ENCODE measurements at regions not wholly inside any gene's neighbourhood (a gene's known extent, or its start where the extent isn't known, plus 50 kb on each side); places are given as distances from the start of the nearest gene placed in this dataset.

GRCh38 chr13:74320282-74320681 is 186.1 kb upstream of the KLF12 start:
- POLR2A ChIA-PET: no interaction called here
- in situ Hi-C loops (cut with HindIII; ENCODE audit: low pct_unique_long_range_greater_than_20kb, low sequenced_read_pairs): no loop called here

DNA sequence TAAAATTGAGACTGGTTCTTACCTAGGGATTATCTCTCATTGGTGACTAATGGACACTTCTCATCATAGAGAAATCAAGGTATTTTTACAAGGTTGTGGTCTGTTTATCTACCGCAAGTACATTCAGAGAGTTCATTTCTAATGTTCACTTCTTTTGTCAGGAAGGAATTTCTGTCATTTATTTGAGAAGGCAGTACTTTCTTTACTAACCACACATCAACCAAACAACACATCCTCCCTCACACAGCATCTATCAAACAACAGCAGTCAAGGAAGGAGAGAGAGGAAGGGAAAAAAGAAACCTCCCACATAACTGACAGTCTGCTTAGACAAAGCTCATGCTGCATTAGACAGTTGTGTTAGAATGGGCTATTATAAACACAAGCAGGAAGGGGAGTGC is 182.3 kb upstream of the KLF12 start:
- intact Hi-C loops (cut with micrococcal nuclease; ENCODE audit: unreplicated experiment): no loop called here
- no peaks in the 10 kb centered on the region for H3K4me1 ChIP-seq (ENCODE audit: control insufficient read depth, insufficient read depth, low read length)
- H3K27me3 ChIP-seq (ENCODE audit: control insufficient read depth, insufficient read depth, low read length): no peaks in the 10 kb centered on the region
- DNase-seq (ENCODE audit: low read depth, low spot score) (no peak), ATAC-seq (no peak)
- H3K27ac ChIP-seq (ENCODE audit: low read length): no peak overlapping the region
- no peaks in the 10 kb centered on the region for H3K36me3 ChIP-seq (ENCODE audit: control insufficient read depth, insufficient read depth, low read length)
- TF ChIP-seq, protein P1, sequence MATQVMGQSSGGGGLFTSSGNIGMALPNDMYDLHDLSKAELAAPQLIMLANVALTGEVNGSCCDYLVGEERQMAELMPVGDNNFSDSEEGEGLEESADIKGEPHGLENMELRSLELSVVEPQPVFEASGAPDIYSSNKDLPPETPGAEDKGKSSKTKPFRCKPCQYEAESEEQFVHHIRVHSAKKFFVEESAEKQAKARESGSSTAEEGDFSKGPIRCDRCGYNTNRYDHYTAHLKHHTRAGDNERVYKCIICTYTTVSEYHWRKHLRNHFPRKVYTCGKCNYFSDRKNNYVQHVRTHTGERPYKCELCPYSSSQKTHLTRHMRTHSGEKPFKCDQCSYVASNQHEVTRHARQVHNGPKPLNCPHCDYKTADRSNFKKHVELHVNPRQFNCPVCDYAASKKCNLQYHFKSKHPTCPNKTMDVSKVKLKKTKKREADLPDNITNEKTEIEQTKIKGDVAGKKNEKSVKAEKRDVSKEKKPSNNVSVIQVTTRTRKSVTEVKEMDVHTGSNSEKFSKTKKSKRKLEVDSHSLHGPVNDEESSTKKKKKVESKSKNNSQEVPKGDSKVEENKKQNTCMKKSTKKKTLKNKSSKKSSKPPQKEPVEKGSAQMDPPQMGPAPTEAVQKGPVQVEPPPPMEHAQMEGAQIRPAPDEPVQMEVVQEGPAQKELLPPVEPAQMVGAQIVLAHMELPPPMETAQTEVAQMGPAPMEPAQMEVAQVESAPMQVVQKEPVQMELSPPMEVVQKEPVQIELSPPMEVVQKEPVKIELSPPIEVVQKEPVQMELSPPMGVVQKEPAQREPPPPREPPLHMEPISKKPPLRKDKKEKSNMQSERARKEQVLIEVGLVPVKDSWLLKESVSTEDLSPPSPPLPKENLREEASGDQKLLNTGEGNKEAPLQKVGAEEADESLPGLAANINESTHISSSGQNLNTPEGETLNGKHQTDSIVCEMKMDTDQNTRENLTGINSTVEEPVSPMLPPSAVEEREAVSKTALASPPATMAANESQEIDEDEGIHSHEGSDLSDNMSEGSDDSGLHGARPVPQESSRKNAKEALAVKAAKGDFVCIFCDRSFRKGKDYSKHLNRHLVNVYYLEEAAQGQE (IDR thresholded peaks at IDR 0.05; ENCODE audit: insufficient read depth in 1 of 2, low read depth in 2 of 2, low read length in 1 of 2): no peak
- TF ChIP-seq, protein P2, sequence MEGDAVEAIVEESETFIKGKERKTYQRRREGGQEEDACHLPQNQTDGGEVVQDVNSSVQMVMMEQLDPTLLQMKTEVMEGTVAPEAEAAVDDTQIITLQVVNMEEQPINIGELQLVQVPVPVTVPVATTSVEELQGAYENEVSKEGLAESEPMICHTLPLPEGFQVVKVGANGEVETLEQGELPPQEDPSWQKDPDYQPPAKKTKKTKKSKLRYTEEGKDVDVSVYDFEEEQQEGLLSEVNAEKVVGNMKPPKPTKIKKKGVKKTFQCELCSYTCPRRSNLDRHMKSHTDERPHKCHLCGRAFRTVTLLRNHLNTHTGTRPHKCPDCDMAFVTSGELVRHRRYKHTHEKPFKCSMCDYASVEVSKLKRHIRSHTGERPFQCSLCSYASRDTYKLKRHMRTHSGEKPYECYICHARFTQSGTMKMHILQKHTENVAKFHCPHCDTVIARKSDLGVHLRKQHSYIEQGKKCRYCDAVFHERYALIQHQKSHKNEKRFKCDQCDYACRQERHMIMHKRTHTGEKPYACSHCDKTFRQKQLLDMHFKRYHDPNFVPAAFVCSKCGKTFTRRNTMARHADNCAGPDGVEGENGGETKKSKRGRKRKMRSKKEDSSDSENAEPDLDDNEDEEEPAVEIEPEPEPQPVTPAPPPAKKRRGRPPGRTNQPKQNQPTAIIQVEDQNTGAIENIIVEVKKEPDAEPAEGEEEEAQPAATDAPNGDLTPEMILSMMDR (IDR thresholded peaks at IDR 0.05): no peak
- TF ChIP-seq SIN3A (IDR thresholded peaks at IDR 0.05; ENCODE audit: borderline replicate concordance, insufficient read depth, low read depth, low read length) (no peak), TCF7L2 (IDR thresholded peaks at IDR 0.05; ENCODE audit: low read depth, low read length) (no peak), POLR2AphosphoS5 (IDR thresholded peaks at IDR 0.05; ENCODE audit: low read depth, low read length) (no peak)
- ChIA-PET CTCF (no interaction called here), POLR2A (no interaction called here)
- in situ Hi-C loops (cut with HindIII; ENCODE audit: low pct_unique_long_range_greater_than_20kb, low sequenced_read_pairs): no loop called here
- H3K9me3 ChIP-seq (ENCODE audit: control insufficient read depth, insufficient read depth, low read depth, low read length): no peaks in the 10 kb centered on the region
- no TSS peak for BruUV-seq (replicated peaks)
- H3K4me3 ChIP-seq (ENCODE audit: low read depth in 2 of 2, low read length in 2 of 2): no peak overlapping the region

More at GRCh38 chr13:74320282-74320681, 186.1 kb upstream of the KLF12 start:
- intact Hi-C loops (cut with micrococcal nuclease; ENCODE audit: unreplicated experiment): no loop called here
- H3K27ac ChIP-seq (ENCODE audit: low read length): no peak overlapping the region
- no peaks in the 10 kb centered on the region for H3K4me1 ChIP-seq (ENCODE audit: control insufficient read depth, insufficient read depth, low read length)
- BruUV-seq (replicated peaks): no TSS peak
- H3K27me3 ChIP-seq (ENCODE audit: control insufficient read depth, insufficient read depth, low read length): no peaks in the 10 kb centered on the region
- H3K36me3 ChIP-seq (ENCODE audit: control insufficient read depth, insufficient read depth, low read length): no peaks in the 10 kb centered on the region
- H3K4me3 ChIP-seq (ENCODE audit: low read depth in 2 of 2, low read length in 2 of 2): no peak overlapping the region
- no peak for DNase-seq (ENCODE audit: low read depth, low spot score)
- ATAC-seq: no peak
- CTCF ChIA-PET: no interaction called here
- H3K9me3 ChIP-seq (ENCODE audit: control insufficient read depth, insufficient read depth, low read depth, low read length): no peaks in the 10 kb centered on the region
- TF ChIP-seq SIN3A (IDR thresholded peaks at IDR 0.05; ENCODE audit: borderline replicate concordance, insufficient read depth, low read depth, low read length) (no peak), TCF7L2 (IDR thresholded peaks at IDR 0.05; ENCODE audit: low read depth, low read length) (no peak)
- TF ChIP-seq, protein P2 (IDR thresholded peaks at IDR 0.05): no peak
- TF ChIP-seq, protein P1 (IDR thresholded peaks at IDR 0.05; ENCODE audit: insufficient read depth in 1 of 2, low read depth in 2 of 2, low read length in 1 of 2): no peak

Data from Panc1 (cell line).